Right atrium auricular region (tissue), 2 donors: ENCODE measurements at regions not wholly inside any gene's neighbourhood (a gene's known extent, or its start where the extent isn't known, plus 50 kb on each side); places are given as distances from the start of the nearest gene placed in this dataset.

Experiments
- DNase-seq: peaks from one replicate; pipeline ENCODE4 v3.0.0-alpha.2; 2019; ENCODE audit warnings: low spot score
- H3K27ac ChIP-seq, 2 donors: fragments of 200-600 bp; sonication (generic); 1 replicate in 1 of 2; 2 replicates in 1 of 2; pipeline ENCODE4 v1.5.1; 2016 to 2019
- H3K27me3 ChIP-seq, 2 donors: fragments of 200-600 bp; sonication (generic); one replicate each; pipeline versions ENCODE4 v1.5.1 to v1.6.0; 2017 to 2019
- H3K36me3 ChIP-seq: fragments of 200-600 bp; sonication (generic); one replicate; pipeline ENCODE4 v1.5.1; 2016
- H3K4me1 ChIP-seq, 2 donors: fragments of 200-600 bp; sonication (generic); one replicate each; pipeline versions ENCODE4 v1.5.1 to v1.6.0; 2017 to 2019
- H3K4me3 ChIP-seq, 2 donors: fragments of 200-600 bp; sonication (generic); 1 replicate in 1 of 2; 2 replicates in 1 of 2; pipeline ENCODE4 v1.5.1; 2017 to 2019; ENCODE audit warnings: mild to moderate bottlenecking in 1 of 2, moderate library complexity in 1 of 2
- H3K9me3 ChIP-seq, 2 donors: fragments of 200-600 bp; sonication (generic); one replicate each; pipeline ENCODE4 v1.5.1; 2019
- CTCF ChIP-seq, 2 donors: fragments of 200-600 bp; sonication (generic); IDR thresholded peaks; one replicate each; pipeline ENCODE4 v1.5.1; 2019; ENCODE audit warnings: antibody characterized with exemption in 2 of 2

GRCh38 chr3:106129939-106130338 lies 261.1 kb upstream of the CBLB start:
- Histone ChIP-seq H3K27me3 (no peaks in the 10 kb centered on the region), H3K4me3 (no peak overlapping the region), H3K27ac (no peak overlapping the region), H3K4me1 (peaks cover 0 to 21% of the 10 kb centered on the region in 2 donors), H3K36me3 (no peaks in the 10 kb centered on the region), H3K9me3 (no peaks in the 10 kb centered on the region)
- no peak for TF ChIP-seq CTCF (IDR thresholded peaks at IDR 0.05)
- DNase-seq = no peak

GRCh38 chr3:106130384-106131198 lies 261.8 kb upstream of the CBLB start:
- DNase-seq = no peak
- TF ChIP-seq CTCF (IDR thresholded peaks at IDR 0.05) = no peak
- Histone ChIP-seq H3K27ac (no peak overlapping the region), H3K27me3 (no peaks in the 10 kb centered on the region), H3K36me3 (no peaks in the 10 kb centered on the region), H3K4me1 (peaks cover 0 to 19% of the 10 kb centered on the region in 2 donors), H3K9me3 (no peaks in the 10 kb centered on the region), H3K4me3 (no peak overlapping the region)

- no peak for TF ChIP-seq CTCF (IDR thresholded peaks at IDR 0.05)
- no peaks in the 10 kb centered on the region for H3K9me3 ChIP-seq
- no peaks in the 10 kb centered on the region for H3K36me3 ChIP-seq
- no peaks in the 10 kb centered on the region for H3K27me3 ChIP-seq
- no peak overlapping the region for H3K27ac ChIP-seq
- peaks cover 0 to 8% of the 10 kb centered on the region in 2 donors for H3K4me1 ChIP-seq
- no peak for DNase-seq
- H3K4me3 ChIP-seq = no peak overlapping the region
Measured at GRCh38 chr3:106135451-106136160, 266.8 kb upstream of the CBLB start.

GRCh38 chr3:106139826-106140225 lies 271.0 kb upstream of the CBLB start:
- Histone ChIP-seq H3K27ac (no peak overlapping the region), H3K27me3 (no peaks in the 10 kb centered on the region), H3K4me3 (no peak overlapping the region), H3K36me3 (no peaks in the 10 kb centered on the region), H3K4me1 (no peaks in the 10 kb centered on the region), H3K9me3 (no peaks in the 10 kb centered on the region)
- no peak for TF ChIP-seq CTCF (IDR thresholded peaks at IDR 0.05)
- DNase-seq = no peak

GRCh38 chr3:106140431-106140830 lies 271.6 kb upstream of the CBLB start:
- H3K9me3 ChIP-seq = no peaks in the 10 kb centered on the region
- no peaks in the 10 kb centered on the region for H3K4me1 ChIP-seq
- no peaks in the 10 kb centered on the region for H3K36me3 ChIP-seq
- H3K4me3 ChIP-seq = no peak overlapping the region
- TF ChIP-seq CTCF (IDR thresholded peaks at IDR 0.05) = no peak
- no peak overlapping the region for H3K27ac ChIP-seq
- DNase-seq = no peak
- no peaks in the 10 kb centered on the region for H3K27me3 ChIP-seq
